Dedifferentiated amniotic fluid mesenchymal stem cell (primary cell): ENCODE measurements at regions not wholly inside any gene's neighbourhood (a gene's known extent, or its start where the extent isn't known, plus 50 kb on each side); places are given as distances from the start of the nearest gene placed in this dataset.

ENCODE experiments used
- DNase-seq: peaks from one replicate; pipeline ENCODE4 v3.0.0-alpha.2; 2016; ENCODE audit errors: extremely low spot score

DNA sequence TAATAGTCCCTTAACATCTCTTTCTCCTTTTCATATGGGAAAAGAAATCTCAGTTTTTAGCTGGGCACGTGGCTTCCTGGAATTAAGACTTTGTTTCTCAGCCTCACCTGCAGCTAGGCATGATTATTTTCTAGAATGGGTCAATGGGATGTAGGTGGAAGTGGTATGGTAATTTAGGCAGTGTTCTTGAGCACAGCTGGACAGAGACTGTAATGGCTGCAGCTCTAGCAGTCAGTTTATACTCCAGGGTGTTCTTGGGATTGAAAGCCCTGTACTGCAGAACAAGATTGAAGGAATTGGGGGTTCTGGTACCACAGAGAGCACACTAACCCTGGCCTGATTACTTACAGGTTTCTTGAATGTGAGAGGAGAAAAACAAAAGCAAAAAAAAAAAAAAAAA, 455.9 kb upstream of the ZNF608 start:
- DNase-seq: no peak

DNA sequence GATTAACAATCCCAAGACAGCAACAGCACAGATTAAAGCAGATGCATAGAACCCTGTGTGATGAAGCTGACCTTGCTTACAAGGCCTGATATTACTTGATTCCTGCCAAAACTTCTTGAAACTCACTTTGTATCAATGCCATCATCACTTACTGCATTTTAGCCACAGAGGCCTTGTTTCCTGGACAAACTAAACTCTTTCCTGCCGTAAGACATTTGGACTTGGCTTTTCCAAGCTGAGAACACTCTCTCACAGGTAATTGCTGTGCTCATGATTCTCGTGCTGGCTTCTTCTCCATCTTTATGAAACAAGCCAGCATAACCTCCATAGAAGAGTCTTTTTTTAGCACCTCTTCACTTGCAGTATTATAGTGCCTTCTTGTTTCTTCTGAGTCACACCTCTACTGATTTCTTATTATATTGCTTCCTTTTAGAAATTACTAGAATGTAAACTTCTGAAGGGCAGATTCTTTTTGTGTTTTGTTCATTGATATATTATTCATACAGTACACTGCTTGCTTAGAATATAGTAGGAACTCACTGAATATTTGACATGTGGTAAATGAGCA, 456.5 kb upstream of the ZNF608 start:
- DNase-seq: no peak

DNA sequence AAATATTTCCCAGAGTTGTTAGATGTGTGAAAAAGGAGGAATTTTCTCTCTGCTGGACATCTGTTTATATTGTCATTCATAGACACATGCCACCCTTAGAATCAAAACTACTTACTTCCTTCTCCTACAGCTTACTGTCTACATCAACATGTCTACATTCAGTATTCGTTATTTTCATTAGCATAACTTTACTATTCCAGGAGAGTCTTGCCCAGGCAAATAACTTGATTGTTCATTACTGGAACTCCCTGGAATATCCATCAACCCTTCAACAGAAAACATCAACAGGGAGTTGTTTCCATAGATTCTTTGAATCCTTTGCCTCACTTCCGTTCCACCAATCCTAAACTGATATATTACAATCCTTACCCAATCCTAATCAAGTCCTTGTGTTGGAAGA, 457.5 kb upstream of the ZNF608 start:
- DNase-seq: no peak

DNA sequence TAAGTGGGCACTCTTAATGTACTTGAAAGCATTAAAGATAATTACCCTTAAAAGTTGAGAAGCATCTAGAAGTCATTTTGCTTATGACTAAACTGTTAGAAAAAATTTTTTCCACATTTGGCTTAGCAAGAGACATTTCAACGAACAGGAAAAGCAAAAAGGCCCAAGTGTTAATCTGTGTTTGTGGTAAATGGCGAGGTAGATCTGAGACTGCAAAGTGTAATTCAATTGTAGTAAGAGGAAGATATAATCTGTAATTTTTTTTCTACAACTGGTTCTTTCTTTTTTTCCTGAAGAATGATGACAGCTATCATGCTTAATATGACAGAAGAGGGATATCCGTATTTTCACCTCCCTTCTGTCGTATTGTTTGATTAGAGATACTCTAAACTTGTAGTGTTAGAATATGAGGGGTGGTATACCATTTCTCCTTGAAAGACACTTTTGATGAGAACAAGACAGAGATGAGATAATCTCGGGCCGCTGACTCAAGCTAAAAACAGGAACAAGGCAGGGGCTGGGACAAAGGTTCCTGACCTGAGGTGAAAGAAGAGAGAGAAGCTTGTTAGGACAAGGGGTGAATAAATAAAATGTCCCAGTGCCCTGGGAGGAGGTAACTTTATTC, 459.3 kb upstream of the ZNF608 start:
- no peak for DNase-seq

DNA sequence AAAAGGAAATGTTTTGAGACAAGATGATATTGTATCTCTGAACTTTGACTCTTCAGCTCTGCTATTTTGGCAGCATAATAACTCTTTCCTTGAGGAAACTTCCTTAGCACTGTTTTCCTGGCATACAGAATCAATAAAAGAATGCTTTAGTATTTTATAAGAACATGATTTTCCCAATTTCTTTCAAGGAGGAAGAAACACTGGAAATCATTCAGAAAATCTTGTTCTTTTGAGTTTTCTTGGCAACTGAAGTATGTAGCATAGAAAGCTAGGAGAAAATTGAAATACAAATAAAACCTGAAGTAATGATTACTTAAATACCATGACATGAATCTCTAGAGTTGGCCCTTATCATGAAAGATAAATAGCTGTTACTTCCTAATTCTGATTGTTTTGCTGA, 461.4 kb upstream of the ZNF608 start:
- no peak for DNase-seq

DNA sequence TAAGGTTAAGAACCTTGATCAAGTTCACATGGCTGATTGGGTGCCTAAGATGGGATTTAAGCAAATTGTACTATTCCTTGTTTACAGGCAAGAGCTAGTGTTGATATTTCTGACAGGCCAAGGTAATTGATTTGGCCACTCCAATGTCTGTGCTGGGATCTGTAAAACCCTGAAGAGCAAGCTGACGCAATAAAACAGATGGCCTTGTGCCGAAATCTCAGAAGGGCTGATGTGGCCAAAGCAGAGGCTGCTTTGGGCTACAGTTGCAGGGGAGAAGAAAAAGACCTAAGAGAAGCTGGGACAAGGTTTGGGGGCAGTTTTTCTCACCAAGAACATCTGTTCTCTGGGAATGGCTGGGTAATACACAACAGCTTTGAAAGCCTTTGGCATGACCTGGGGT, 463.2 kb upstream of the ZNF608 start:
- no peak for DNase-seq

DNA sequence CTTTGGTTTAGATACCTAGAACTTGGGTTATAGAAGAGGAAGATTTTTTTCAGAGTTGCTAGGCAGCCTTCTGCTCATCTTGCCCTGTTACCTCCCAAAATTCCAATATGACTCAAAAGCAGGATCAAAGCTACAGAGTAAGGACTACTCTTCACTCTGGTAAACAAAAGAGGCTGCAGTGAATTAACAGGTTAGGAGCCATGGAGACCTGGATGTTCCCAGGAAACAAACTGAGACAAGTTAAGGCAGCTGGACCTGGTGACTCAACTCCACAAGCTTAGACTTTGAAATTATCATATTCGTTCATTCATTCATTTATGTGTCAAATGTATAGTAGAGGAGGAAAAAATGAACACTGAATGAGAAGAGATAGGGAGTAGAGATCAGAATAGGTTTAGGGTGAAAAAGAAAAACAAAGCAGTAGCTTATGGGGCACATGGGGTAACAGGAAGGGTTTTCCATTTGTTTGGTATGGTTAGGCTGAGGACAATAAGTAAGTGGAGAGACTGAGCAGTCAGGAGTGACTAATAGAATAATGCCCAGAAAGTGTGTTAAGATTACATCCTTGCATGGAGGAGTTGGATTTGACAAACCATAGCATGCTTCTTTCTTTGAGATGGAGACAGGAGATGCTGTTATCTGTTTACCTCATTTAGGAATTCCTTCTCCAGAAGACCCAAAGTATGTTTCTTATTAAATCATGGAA, 464.0 kb upstream of the ZNF608 start:
- DNase-seq: no peak

DNA sequence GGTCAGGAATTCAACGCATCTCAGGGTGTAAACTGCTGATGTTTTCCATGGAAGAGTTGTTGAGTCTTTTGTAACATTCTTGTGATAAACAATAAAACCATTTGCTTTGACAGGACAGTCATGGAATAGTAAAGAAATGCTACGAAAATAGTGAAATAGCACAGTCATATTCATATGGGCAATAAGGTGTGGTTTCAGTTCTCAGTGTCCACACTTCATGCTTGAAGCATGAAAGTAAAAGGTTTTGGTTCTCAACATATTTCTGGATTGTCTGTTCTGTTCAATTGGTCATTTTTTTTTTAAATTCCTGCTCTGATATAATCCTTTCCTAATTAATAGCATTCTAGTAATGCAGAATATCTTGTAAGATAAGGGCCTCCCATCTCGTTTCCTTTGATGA, 467.6 kb upstream of the ZNF608 start:
- no peak for DNase-seq

DNA sequence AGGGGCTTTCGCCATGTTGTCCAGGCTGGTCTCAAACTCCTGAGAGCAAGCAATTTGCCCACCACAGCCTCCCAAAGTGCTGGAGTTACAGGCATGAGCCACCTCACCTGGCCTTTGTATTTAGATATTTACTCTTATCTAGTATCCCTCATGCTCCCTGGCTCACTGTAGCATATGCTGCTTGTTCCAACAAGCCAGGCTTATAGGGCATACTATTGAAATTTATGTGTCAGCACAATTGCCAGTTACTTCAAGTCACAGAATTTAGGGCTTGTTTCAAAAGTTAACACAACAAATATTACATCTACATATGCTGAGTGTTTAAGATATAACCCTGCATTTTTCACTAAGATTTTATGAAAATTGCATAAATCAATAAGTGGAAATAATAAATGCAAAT, 469.2 kb upstream of the ZNF608 start:
- no peak for DNase-seq

DNA sequence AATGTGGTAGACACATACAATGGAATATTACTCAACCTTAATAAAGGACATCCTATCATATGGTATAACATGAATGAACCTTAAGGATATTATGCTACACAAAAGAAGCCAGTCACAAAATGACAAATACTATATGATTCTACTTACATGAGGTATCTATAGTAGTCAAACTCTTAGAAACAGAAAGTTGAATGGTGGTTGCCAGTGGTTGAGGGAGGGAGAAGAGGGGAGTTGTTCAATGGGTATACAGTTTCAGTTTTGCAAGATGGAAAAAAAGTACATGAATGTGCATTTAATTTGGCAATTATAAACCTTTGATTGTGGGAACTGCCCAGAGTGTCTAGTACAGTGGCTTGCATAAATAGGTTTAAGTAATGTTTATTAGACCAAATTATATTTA, 473.3 kb upstream of the ZNF608 start:
- DNase-seq: no peak

DNA sequence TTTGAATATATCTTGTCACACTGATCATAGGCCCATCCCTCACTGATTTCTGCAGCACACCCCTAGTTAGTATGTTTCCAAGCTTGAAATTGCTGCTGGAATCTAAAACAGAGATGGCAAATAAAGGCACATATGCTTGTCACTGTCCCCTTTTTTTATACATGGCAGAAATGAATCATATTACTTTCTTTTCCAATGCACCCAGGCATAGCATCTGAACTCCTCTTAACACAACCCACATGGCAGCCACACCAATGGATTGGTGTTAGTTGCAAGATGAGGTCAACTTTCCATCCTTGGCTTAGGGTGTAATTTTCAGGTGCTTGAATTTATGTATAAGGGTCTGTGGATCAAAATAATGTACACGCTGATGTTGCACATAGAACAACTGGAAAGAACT, 473.8 kb upstream of the ZNF608 start:
- DNase-seq: no peak

DNA sequence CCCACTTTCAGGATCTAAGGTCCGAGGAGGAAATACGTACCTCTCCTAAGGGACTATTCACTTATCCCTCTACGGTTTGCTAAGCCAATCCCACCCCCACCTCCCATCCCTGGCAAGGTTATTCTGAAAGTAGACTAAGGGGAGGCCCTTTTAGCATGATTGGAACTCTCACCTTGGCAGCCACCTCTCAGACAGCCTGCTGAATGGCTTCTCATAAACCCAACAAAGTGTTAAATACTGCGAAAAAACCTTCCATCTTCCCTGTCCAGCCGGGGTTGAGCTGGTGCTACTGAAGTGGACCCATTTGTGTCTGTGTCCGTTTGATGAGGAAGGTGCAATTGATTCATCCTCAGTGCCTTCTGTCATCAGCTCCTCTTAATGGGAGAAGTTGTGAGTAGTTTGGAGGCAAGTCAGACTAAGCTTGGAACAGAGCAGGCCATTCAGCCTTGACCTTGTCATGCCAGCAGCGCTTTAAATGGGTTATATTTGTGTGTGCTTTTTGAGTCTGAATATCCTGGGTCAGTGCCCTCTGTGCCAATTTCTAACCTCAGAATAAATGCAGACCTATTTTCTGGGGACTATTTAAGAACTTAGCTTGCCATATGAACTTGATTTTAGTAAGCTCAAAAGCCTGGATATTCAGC, 476.3 kb upstream of the ZNF608 start:
- no peak for DNase-seq

DNA sequence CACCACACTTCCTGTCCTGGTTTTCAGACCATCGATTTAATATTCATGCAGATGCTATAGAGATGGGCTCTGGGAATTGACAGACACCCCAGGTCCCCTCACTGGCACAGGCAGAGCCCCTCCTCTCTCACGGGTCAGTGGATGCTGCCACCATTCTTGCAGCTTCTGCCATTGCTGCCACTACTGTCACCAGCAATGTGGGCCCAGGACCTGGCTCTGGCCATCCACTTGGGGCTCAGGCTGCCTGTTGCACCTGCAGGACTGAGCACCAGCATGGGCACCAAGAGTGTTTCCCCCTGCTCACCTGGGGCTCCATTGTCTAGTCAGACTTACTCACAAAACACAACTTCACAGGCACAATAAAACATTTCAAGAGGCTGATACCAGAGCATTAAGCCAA, 479.0 kb upstream of the ZNF608 start:
- DNase-seq: no peak

DNA sequence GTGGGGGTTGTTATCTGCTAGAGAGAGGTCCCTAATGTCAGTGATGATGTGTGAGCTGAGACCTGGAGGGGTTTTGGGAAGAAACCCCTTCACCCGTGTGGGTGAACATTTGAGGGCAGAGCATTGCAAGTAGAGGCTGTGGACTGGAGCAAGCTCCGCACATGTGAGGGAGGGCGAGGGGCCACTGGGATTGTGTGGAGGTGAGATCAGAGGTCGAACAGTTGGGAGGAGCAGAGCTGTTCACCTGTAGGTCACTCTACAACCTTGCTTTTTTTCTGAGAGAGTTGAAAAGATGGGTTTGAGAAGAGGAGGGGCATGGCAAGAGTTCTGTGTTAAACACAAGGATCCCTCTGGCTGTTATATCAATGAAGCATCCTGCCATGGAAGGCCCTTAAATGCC, 480.4 kb upstream of the ZNF608 start:
- no peak for DNase-seq

DNA sequence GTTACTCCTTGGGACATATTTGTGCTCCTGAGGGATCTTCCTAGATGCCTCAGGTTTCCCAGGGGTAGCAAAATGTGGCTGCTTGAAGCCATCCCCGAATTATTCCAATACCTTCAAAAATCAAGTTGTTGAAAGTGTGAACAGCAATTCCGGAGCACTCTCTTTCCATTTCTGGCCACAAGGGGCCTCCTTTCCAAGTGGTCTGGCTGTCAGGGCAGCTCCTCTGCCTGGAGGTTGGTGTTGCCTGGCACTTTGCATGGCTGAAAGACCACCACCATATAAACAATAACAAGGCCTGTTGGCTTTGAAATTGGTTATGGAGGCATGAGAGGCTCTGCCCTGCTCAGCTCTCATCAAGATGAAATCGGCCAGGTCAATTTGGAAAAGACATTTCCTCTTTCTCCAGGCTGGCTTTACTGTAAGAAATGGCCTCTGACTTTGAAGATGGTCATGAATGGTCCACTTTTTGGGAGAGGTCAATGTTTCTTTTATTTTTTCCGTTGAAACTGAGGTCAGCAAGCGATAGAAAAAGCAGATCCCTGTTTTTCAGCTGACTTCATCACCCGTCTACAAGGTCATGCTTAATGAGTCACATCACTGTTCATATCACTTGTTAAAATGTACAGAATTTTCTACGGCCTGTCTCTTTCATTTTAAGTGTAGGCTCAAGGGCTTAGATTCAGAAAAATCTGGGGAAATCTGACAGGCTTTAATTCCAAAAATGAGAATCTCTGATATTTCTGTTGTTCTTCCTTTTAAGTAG, 481.1 kb upstream of the ZNF608 start:
- DNase-seq: no peak

DNA sequence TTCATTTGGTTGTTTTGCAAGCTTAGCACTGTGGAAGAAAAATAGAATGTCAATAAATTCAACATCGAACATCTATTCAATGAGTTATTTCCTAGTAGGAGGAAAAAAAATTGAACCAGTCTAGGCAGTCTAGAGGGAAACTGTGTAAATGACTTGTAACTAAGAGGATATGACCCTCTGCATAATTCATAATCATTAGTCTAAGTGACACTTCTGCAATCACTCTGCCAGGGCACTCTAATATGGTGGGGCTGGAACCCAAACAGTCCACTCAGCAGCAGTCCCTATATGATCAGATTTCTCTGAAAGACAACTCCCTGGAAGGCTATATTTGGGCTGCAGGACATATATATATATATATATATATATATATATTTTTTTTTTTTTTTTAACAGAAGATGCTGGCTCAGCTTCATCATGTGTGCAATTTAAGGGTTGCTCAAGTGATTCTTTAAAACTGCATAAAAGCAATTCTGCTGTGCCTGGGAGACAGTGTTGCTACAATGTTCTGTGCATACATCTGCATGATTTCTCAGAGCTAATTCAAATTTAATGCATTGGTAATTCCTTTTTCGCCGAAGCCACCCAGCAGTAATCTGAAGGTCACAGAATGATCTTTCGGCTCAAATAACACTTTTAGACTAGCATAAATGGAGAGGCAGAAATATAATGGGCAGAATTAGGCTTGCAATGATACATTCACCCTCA, 482.1 kb upstream of the ZNF608 start:
- no peak for DNase-seq

DNA sequence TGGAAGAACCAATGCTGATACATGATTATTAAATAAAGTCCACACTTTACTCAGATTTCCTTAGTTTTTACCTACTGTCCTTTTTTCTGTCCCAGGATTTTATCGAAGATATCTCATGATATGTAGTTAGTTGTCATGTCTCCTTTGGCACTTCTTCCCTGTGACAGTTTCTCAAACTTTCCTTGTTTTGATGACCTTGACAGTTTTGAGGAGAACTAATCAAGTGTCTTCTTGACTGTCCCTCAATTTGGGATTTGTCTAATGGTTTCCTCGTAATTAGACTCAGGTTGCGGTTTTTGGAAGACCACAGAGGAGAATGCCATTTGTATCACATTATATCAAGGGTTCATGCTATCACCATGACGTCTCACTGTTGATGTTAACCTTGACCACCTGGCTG, 483.1 kb upstream of the ZNF608 start:
- DNase-seq: no peak

DNA sequence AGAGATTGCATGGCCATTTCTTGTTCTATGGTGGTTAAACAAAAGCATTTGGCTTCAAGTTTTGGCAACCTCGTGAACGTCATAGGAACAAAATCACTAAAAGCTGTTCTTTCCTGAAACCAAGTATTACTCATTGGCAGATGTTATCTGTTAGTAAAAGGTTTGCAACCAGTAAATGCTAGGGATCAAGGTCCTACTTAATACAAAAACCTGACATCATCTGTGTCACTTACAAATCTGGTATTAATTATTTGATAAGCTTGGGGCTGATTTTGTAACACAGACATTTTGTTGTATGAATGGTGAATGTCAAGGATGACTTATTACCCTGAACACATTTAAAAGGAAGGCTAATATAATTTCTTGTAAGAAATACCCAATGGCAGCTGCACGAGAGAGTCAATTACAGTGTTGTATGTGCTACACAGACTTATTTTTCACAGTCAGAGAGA, 486.4 kb upstream of the ZNF608 start:
- peak; percentile 69 for DNase-seq

DNA sequence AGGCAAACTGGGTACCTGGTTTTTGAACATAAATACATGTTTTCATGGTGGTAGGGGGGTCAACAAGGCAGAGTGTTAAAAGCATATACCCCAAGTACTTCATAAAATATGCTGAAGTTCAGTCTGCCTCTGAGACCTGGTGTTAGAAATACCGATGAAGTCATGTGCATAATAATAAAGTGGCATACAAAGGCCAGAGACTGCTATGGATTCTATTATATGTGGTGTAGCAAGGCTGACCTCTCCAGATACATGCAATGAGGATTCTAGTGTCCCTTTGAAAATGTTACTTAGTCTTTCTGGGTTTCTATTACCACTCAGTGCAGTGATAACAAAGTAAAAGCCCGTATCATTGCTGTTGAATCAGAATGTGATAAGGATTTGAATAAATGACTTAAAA, 487.5 kb upstream of the ZNF608 start:
- no peak for DNase-seq

DNA sequence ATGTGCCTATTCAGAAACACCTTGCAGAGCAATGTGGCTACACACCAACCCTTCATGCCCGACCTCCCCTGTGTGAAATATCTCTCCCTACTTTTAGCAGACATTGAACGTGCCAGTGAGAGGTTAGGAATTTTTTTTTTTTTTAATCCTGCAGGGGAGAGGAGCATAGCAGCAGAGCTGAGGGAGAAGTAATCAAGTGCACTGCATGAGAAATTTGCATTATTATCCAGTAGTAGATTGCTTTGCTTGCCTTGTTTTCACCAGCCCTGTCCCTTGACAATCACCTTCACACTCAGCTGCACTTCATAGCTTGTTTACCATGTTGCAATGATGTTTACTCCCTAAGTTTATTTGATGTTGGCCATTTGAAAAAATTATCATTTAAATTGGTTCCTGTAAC, 489.6 kb upstream of the ZNF608 start:
- DNase-seq: no peak

DNA sequence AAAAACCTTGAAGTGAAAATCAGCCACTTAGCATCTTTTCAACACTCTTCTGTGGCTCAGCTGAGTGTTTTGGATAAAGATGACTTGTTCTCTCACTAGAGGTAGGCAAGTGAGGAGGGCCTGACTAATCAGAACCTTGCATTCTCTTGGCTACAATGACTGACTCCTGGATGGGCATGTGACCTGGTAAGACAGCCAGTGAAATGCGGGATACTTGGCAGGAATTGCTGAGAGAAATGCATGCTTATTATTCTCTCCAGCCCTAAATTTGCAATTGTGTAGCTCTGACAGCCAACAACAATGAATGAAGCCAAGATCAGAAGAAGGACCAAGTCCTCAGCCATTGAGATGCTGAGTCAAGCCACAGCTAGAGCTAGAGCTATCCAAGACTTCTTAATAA, 490.5 kb upstream of the ZNF608 start:
- DNase-seq: no peak

DNA sequence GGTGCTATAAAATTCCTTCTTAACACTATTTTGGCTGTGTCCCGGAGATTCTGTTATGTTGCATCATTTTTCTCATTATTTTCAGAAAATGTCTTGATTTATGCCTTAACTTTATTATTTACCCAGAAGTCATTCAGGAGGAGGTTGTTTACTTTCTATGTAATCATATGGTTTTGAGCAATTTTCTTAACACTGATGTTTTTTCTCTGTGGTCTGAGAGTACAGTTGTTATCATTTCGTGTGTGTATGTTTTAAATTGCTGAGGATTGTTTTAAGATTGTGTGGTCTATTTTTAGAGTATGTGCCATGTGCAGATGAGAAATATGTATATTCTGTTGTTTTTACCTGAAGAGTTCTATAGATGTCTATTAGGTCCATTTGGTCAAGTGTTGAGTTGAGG, 498.1 kb upstream of the ZNF608 start:
- DNase-seq: no peak
